Iris pigment epithelial cell (primary cell): ENCODE measurements at regions not wholly inside any gene's neighbourhood (a gene's known extent, or its start where the extent isn't known, plus 50 kb on each side); places are given as distances from the start of the nearest gene placed in this dataset.
"Not testable (repeated sequence)": the region's sequence is repeated elsewhere in the genome, so short reads cannot be mapped to it uniquely, and the experiment has no call there.

Experiments
- DNase-seq: peaks from one replicate; pipeline ENCODE4 v3.0.0-alpha.2; 2011; ENCODE audit warnings: low read depth

GRCh38 chr1:206256935-206257334, 53.6 kb downstream of the SRGAP2 start:
- DNase-seq: not testable (repeated sequence)

- DNase-seq: not testable (repeated sequence)
These were observed 58.1 kb downstream of the SRGAP2 start for GRCh38 chr1:206261473-206261872.

DNA sequence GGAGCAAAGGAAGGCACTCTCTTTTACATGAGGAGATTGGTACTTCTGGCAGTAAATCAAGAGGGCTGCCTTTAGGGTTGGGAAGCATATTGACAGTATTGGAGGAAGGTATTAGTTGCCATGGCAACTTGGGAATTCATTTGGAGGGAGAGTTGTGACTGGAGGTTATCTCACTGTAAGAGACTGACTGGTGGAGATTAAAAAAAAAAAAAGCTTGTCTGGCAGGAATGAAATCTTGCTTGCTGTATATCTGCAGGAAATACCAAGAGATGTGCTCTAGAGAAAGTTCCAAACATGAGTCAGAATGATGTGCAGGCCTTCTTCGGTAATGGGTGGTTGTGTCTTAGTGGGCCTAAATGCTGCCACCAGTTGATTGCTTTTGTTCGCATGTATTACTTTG, 59.1 kb downstream of the SRGAP2 start:
- DNase-seq: not testable (repeated sequence)

DNA sequence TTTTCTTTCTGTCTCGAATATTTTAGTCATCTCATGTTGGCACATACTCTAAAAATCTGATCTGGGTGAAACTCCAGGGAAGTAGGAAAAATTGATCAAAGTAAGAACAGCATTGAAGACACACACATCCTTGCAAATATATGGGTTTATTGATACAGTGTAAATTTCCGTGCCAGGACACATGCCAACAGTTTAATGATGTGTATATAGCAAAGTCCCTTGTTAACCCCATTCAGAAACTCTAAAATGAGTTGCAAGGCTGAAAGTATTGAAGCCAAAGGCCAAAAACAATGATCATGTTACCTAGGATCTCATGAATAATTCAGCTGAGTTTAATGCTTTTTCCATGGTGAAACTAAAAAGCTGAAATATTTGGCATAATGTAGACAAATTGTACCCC, 61.6 kb downstream of the SRGAP2 start:
- DNase-seq: not testable (repeated sequence)

GRCh38 chr1:206271153-206271552, 67.8 kb downstream of the SRGAP2 start:
- not testable (repeated sequence) for DNase-seq

DNA sequence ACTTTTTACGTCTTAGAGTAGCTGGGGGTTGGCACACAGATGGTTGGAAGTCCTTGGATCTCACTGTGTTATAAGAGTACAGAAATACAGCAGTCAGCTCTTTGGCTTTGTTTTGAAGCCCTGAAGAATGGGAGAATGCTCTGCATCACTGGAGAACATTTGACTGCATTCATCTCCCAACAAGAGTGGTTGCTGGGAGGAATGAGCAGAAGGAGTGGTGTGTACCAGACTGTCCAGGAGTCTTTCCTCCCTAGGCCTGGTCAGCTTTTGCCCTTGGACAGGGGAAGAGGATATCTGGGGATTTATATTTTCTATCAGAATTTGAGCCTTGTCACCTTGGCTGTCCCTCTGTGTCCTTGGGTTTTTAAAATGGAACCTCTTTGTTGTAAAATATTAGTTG, 69.8 kb downstream of the SRGAP2 start:
- DNase-seq: not testable (repeated sequence)

DNA sequence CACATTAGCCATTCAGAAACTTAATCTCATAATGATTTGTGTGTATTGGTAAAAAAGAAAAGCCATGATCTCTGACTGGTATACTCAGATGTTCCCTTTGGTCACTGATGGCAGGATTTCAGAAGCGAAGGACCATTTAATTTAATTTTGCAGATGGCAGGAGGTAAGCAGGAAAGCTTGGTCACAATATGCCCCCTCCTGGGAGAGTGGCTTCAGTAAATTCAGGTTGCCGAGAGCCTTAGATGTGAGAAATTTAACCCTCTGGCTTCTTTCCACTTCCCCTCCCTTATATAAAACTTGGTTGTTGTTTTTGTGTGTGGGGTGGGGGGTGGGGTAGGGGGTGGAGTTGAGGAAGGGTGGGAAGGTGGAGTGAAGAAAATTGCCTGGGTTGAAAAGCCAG, 72.8 kb downstream of the SRGAP2 start:
- DNase-seq: not testable (repeated sequence)

DNA sequence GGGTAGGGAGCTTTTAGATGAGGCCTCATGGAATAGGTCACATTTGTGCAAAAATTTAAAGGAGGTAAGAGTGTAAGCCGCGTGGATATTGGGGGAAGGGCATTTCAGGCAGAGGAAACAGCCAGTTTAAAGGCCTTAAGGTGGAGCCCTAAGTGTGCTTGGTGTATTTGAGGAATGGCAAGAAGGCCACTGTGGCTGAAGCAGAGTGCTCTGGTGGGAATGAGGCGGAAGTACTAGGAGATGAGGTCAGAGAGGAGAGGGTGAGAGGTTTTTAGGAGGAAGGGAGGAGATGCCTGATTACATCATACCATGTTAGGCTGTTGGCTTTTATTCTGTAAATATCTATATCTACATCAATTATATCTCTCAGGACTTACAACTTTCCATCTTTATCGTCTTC, 75.3 kb downstream of the SRGAP2 start:
- DNase-seq: peak; percentile 10

- not testable (repeated sequence) for DNase-seq
These were observed 77.3 kb downstream of the SRGAP2 start for GRCh38 chr1:206280683-206281082.

GRCh38 chr1:206281912-206282654, 78.7 kb downstream of the SRGAP2 start:
- DNase-seq: not testable (repeated sequence)

- not testable (repeated sequence) for DNase-seq
These were observed 82.0 kb downstream of the SRGAP2 start for GRCh38 chr1:206285024-206285960.

DNA sequence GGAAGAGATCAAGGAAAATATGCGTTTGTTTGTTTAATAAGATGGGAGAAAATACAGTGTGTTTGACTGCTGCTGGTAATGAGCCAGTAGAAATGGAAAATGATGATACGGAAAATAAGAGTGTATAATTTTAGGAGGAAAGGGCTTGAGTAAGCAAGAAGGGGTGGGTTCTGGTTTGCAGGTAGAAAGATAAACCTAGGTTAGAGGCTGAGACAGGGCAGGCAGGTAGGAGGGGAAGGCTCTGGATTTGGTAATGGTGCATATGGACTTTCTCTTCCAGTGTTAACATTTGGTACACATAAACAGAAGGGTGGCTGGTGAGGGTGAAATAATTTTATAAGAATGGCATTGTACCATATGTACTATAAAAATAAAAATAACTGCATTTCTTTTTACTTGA, 84.4 kb downstream of the SRGAP2 start:
- DNase-seq: not testable (repeated sequence)

GRCh38 chr1:206288453-206288852, 85.1 kb downstream of the SRGAP2 start:
- not testable (repeated sequence) for DNase-seq

- DNase-seq: not testable (repeated sequence)
These were observed 94.0 kb downstream of the SRGAP2 start for GRCh38 chr1:206297145-206298031.

DNA sequence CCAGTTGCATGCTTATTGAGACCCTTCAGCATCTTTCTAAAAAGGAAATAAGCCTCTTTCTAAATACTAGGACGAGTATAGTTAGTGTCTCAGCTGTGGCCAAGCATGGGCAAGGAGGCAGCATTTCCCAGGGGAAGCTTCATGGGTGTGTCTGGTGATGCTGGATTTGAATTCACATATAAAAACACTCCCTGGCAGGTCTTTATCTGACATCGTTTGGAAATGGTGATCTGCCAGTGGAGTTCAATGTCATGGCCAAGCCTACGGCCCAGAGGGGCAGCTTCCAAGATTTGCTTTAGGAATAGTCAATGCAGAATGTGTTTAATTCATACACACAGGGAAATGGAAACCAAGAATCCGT, 94.7 kb downstream of the SRGAP2 start:
- DNase-seq: not testable (repeated sequence)

DNA sequence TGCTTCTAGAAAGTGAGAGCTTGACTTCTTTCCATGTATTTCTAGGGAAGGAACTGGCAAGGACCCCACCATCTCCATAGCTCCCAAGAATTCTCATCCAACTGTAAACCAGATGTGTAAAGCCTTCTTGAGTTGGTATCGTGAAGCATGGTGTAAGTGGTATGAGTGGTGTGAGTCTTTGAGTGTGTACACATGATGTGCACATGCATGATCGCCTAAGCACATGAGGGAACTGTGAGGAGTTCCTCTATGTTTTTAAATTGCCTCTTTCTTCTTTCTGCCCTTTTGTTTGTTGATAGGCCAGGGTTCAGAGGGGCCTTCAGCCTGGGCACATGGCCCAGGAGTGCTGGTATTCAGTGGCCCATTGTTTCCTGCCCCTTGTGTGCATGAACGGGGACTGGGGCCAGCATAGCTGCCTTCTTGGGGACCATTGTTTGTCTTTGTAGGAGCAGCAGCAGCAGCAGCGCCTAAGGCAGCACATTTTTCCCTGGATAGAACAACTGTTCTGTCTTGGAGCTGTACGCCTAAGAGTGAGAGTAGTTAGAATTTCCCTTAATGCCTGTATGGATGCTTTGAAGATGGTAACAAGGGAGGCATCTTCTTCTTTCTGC, 95.9 kb downstream of the SRGAP2 start:
- DNase-seq: not testable (repeated sequence)

DNA sequence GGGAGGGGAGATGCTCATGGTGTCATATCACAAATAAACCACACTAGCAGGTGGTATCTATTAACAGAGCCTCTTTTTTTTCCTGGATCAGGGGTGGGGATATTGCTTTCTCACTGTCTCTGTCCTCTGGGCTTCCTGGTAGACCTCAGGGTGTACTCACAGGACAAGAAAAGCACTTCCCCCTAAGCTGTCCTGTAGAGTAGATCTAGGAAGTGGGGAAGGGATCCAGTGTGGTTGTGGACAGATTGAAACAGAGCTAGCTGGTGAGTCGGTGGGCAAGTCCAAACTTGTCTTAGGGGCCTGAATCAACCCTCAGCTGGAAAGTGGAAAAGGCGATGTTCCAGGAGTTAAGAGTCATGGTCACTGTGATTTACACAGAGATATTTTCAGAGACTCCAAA, 96.6 kb downstream of the SRGAP2 start:
- not testable (repeated sequence) for DNase-seq

- DNase-seq: not testable (repeated sequence)
These were observed 98.7 kb downstream of the SRGAP2 start for GRCh38 chr1:206302056-206302455.

DNA sequence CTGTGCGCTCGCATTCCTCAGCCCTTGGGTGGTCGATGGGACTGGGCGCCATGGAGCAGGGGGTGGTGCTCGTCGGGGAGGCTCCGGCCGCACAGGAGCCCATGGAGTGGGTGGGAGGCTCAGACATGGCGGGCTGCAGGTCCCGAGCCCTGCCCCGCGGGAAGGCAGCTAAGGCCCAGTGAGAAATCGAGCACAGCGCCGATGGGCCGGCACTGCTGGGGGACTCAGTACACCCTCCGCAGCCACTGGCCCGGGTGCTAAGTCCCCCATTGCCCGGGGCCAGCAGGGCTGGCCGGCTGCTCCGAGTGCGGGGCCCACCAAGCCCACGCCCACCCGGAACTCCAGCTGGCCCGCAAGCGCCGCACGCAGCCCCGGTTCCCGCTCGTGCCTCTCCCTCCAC, 104.1 kb downstream of the SRGAP2 start:
- DNase-seq: not testable (repeated sequence)

DNA sequence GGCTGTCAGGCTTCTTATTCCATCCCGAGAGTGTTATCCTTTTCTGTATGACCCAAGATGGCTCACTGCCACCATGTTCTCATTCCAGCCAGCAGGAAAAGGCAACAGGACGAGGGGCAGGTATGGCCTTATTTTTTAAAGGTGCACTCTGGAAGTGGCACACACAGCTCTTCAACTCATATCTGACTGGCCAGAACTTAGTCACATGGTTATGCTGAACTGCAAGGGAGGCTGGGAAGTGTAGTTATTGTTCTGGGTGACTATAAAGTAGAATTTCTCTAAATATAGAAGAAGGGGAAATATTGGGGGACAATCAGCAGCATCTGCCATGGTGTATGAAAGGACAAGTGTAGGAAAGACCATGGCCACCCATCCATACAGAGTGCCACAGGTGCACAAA, 107.6 kb downstream of the SRGAP2 start:
- DNase-seq: not testable (repeated sequence)

GRCh38 chr1:206311611-206312273, 108.4 kb downstream of the SRGAP2 start:
- not testable (repeated sequence) for DNase-seq
